ENCODE measurements at regions not wholly inside any gene's neighbourhood (a gene's known extent, or its start where the extent isn't known, plus 50 kb on each side); places are given as distances from the start of the nearest gene placed in this dataset.

DNA sequence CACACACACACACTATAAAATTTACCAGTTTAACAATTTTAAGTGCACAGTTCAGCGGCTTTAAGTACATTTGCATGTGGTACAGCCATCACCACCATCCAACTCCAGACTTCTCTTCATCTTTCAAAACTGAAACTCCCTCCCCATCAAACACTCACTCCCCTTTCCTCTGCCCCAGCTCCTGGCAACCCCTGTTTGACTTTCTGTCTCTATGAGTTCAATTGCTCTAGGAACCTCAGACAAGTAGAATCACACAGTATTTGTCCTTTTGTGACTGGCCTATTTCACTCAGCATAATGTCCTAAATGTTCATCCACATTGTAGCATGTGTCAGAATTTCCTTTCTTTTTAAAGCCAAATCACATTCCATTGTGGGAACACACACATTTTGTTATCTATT lies 302.8 kb upstream of the FOXQ1 start:
- peaks cover 3% of the 10 kb centered on the region for H3K36me3 Mint-ChIP-seq (ENCODE audit: low read depth)
- peaks cover 9% of the 10 kb centered on the region for H3K9me3 Mint-ChIP-seq (ENCODE audit: low read depth)

DNA sequence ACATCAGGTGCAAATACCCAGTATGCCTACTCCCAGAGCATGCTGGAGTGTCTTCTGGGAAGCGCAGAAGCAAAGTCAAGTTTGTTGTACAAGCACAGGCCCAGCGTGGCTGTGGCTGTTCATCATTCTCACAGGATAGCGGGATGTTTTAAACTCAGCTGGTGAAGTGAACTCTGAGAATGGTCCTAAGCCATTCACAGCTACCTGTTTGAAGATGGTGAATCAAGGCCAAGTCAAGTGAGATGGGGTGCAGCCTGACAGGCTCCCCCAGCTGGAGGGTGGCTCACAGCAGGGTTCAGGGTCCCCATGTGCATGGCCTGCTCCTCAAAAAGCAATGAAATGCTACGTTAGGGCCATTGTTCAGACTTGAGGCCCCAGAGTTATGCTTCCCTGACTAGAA lies 304.7 kb upstream of the FOXQ1 start:
- H3K27ac Mint-ChIP-seq (ENCODE audit: unreplicated experiment), result no peak overlapping the region
- peaks cover 28% of the 10 kb centered on the region for H3K27me3 Mint-ChIP-seq (ENCODE audit: low read depth)
- TF ChIP-seq, protein P1, sequence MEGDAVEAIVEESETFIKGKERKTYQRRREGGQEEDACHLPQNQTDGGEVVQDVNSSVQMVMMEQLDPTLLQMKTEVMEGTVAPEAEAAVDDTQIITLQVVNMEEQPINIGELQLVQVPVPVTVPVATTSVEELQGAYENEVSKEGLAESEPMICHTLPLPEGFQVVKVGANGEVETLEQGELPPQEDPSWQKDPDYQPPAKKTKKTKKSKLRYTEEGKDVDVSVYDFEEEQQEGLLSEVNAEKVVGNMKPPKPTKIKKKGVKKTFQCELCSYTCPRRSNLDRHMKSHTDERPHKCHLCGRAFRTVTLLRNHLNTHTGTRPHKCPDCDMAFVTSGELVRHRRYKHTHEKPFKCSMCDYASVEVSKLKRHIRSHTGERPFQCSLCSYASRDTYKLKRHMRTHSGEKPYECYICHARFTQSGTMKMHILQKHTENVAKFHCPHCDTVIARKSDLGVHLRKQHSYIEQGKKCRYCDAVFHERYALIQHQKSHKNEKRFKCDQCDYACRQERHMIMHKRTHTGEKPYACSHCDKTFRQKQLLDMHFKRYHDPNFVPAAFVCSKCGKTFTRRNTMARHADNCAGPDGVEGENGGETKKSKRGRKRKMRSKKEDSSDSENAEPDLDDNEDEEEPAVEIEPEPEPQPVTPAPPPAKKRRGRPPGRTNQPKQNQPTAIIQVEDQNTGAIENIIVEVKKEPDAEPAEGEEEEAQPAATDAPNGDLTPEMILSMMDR (IDR thresholded peaks at IDR 0.05), result no peak
- peaks cover 2% of the 10 kb centered on the region for H3K9me3 Mint-ChIP-seq (ENCODE audit: low read depth)
- no peaks in the 10 kb centered on the region for H3K36me3 Mint-ChIP-seq (ENCODE audit: low read depth)
- H3K4me1 Mint-ChIP-seq (ENCODE audit: low read depth), result no peaks in the 10 kb centered on the region
- H3K4me3 Mint-ChIP-seq (ENCODE audit: unreplicated experiment), result no peak overlapping the region
- no peak for DNase-seq (ENCODE audit: low spot score)

More for the DNA sequence above, 302.8 kb upstream of the FOXQ1 start:
- Mint-ChIP-seq H3K27ac (ENCODE audit: unreplicated experiment) (no peak overlapping the region), H3K4me1 (ENCODE audit: low read depth) (no peaks in the 10 kb centered on the region), H3K27me3 (ENCODE audit: low read depth) (peaks cover 28% of the 10 kb centered on the region), H3K4me3 (ENCODE audit: unreplicated experiment) (no peak overlapping the region)
- DNase-seq (ENCODE audit: low spot score), result no peak
- TF ChIP-seq, protein P1 (IDR thresholded peaks at IDR 0.05), result no peak

DNA sequence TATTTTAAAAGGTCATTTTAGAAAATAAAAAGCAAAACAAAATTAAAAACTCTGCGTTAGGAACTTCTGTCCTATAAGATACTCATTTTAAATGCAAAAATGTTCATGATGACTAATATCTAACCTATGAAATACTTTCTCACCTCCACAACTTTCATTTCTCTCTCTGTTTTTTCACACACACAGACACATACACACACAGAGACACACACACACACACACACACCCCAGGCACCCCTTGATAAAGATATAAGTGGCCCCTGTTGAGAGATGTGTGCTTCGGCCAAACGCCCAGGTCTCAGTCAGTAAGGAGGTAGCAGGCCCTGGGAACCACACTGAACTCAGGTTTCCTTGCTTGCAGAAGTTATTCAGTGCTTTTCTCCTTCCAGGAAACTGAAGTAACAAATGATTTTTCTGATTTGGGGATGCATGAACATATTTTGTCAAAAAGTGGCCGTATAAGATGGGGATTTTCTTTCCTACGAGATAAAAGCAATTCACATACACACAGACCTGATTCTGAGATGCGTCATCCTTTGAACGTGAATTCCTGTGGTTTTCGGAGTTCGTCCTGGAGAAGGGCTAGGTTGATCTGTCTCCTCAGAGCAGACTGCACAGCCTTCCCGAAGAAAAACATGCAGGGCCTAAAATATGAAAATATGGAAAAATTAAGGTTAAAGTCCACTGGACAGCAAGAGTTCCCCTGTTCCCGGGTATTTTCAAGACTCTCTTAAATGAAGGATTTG lies 306.8 kb upstream of the FOXQ1 start:
- Mint-ChIP-seq H3K36me3 (ENCODE audit: low read depth) (no peaks in the 10 kb centered on the region), H3K4me3 (ENCODE audit: unreplicated experiment) (no peak overlapping the region), H3K4me1 (ENCODE audit: low read depth) (no peaks in the 10 kb centered on the region), H3K27me3 (ENCODE audit: low read depth) (peaks cover 43% of the 10 kb centered on the region), H3K27ac (ENCODE audit: unreplicated experiment) (no peak overlapping the region), H3K9me3 (ENCODE audit: low read depth) (no peaks in the 10 kb centered on the region)
- DNase-seq (ENCODE audit: low spot score), result no peak
- TF ChIP-seq, protein P1 (IDR thresholded peaks at IDR 0.05), result no peak

DNA sequence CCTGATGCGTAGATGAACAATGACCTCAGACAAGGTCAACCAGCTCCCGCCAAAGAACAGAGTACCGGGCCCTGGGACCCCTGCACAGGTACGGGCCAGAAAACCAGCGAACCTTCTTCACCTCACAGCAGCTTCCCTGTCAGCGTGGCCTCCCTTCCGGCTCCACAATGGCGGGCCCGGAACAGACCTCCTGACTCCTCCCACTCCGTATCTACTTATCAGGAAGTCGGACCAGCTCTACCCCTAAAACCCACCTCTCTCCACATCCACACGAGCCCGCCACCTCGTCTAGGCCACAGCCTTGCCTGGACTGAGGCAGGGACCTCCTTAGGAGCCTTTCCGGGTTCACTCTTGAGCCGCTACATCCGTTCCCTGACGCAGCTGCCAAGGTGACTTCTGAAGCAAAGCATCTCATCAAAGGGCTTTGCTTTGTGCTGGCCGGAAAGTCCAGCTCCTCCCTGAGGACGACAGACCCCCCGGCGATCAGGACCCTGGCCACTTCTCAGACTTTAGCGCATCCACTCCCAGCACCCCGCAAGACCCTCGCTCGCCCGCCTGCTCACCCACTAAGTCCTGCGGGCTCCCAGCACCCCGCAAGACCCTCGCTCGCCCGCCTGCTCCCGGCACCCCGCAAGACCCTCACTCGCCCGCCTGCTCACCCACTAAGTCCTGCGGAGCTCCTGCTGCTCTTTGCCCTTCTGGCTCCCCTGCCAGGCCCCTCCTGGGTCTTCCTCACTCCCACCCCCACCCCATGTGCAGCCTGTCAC lies 308.3 kb upstream of the FOXQ1 start:
- H3K4me3 Mint-ChIP-seq (ENCODE audit: unreplicated experiment), result no peak overlapping the region
- H3K9me3 Mint-ChIP-seq (ENCODE audit: low read depth), result no peaks in the 10 kb centered on the region
- no peak for DNase-seq (ENCODE audit: low spot score)
- TF ChIP-seq, protein P1 (IDR thresholded peaks at IDR 0.05), result no peak
- H3K27me3 Mint-ChIP-seq (ENCODE audit: low read depth), result peaks cover 37% of the 10 kb centered on the region
- H3K36me3 Mint-ChIP-seq (ENCODE audit: low read depth), result no peaks in the 10 kb centered on the region
- no peak overlapping the region for H3K27ac Mint-ChIP-seq (ENCODE audit: unreplicated experiment)
- H3K4me1 Mint-ChIP-seq (ENCODE audit: low read depth), result no peaks in the 10 kb centered on the region

DNA sequence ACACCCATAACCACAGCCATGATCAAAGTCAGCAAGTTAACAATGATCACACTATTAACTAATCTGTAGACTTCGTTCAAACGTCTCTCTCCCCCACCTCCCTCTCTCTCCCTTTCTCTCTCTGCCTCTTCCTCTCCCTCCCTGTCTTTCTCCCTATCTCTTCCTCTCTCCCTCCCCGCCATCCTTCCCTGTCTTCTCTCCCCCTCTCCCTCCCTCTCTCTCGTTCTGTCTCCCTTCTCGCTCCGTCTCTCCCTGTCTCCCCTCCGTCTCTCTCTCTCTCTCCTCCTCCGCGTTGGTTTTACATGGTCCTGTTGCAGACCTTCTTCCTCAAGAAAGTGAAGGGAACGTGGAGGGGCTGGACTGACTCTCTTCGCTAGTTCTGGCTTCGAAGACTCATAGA lies 308.9 kb upstream of the FOXQ1 start:
- H3K36me3 Mint-ChIP-seq (ENCODE audit: low read depth), result no peaks in the 10 kb centered on the region
- peaks cover 41% of the 10 kb centered on the region for H3K27me3 Mint-ChIP-seq (ENCODE audit: low read depth)
- no peak for DNase-seq (ENCODE audit: low spot score)
- H3K4me3 Mint-ChIP-seq (ENCODE audit: unreplicated experiment), result no peak overlapping the region
- H3K4me1 Mint-ChIP-seq (ENCODE audit: low read depth), result no peaks in the 10 kb centered on the region
- no peaks in the 10 kb centered on the region for H3K9me3 Mint-ChIP-seq (ENCODE audit: low read depth)
- TF ChIP-seq, protein P1 (IDR thresholded peaks at IDR 0.05), result no peak
- H3K27ac Mint-ChIP-seq (ENCODE audit: unreplicated experiment), result no peak overlapping the region

All from chondrocyte (in vitro differentiated cells).